ENCODE measurements at regions not wholly inside any gene's neighbourhood (a gene's known extent, or its start where the extent isn't known, plus 50 kb on each side); places are given as distances from the start of the nearest gene placed in this dataset.

- no peak for DNase-seq (ENCODE audit: extremely low read depth, low read depth)
- TF ChIP-seq, protein P1, sequence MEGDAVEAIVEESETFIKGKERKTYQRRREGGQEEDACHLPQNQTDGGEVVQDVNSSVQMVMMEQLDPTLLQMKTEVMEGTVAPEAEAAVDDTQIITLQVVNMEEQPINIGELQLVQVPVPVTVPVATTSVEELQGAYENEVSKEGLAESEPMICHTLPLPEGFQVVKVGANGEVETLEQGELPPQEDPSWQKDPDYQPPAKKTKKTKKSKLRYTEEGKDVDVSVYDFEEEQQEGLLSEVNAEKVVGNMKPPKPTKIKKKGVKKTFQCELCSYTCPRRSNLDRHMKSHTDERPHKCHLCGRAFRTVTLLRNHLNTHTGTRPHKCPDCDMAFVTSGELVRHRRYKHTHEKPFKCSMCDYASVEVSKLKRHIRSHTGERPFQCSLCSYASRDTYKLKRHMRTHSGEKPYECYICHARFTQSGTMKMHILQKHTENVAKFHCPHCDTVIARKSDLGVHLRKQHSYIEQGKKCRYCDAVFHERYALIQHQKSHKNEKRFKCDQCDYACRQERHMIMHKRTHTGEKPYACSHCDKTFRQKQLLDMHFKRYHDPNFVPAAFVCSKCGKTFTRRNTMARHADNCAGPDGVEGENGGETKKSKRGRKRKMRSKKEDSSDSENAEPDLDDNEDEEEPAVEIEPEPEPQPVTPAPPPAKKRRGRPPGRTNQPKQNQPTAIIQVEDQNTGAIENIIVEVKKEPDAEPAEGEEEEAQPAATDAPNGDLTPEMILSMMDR (IDR thresholded peaks at IDR 0.05; ENCODE audit: low read depth, low read length, missing control alignments): no peak
- H3K4me3 ChIP-seq (replicated peaks; ENCODE audit: low read depth, low read length): no peak overlapping the region
These were observed 109.2 kb upstream of the AGAP1 start for GRCh38 chr2:235384624-235385023.

GRCh38 chr2:235389626-235390025, 104.2 kb upstream of the AGAP1 start:
- TF ChIP-seq, protein P1 (IDR thresholded peaks at IDR 0.05; ENCODE audit: low read depth, low read length, missing control alignments): no peak
- H3K4me3 ChIP-seq (replicated peaks; ENCODE audit: low read depth, low read length): no peak overlapping the region
- DNase-seq (ENCODE audit: extremely low read depth, low read depth): no peak

DNA sequence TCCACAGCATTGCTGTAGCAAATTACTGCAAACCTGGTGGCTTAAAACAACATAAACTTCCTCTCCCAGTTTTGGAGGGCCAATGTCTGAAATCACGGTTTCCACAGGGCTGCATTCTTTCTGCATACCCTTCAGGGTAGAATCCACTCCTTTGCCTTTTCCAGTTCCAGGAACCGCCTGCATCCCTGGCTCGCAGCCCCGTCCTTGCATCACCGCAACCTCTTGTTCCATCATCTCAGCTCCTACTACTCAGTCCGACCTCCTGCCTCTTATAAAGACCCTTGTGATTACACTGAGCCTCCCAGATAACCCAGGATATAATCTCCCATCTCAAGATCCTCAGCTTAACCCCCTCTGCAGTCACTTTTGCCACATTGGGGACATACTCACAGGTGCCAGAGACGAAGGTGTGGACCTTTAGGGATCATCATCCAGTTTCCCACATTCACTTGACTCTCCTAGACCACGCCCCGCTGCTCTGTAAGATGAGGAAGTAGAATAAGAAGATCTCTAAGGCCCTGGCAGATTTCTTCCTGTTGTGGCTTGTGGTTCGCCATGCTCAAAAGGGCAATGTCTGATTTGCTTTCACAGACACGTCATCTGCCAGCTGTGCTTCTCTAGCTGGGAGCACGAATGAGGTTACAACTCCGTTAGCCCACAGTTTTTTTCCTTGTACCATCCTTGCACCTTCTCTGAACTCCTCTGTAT, 103.6 kb upstream of the AGAP1 start:
- TF ChIP-seq, protein P1 (IDR thresholded peaks at IDR 0.05; ENCODE audit: low read depth, low read length, missing control alignments): no peak
- no peak overlapping the region for H3K4me3 ChIP-seq (replicated peaks; ENCODE audit: low read depth, low read length)
- DNase-seq (ENCODE audit: extremely low read depth, low read depth): no peak

DNA sequence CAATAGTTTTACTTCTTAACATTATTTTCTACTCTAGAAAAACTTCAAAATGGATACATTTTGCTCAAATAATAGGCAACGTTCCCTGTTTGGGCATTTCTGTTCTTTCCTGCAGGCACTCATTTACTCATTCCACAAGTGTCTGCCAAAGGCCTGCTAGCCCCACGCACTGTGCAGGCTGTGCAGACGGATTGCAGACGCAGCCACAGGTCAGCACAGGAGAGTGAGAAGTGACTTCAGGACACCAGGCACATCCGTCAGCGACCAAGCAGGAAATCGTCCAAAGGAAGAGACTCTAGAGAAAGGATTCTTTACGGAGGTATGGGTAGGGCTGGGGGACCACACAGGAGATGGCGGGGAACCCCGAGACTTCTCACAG, 103.0 kb upstream of the AGAP1 start:
- no peak for DNase-seq (ENCODE audit: extremely low read depth, low read depth)
- TF ChIP-seq, protein P1 (IDR thresholded peaks at IDR 0.05; ENCODE audit: low read depth, low read length, missing control alignments): no peak
- no peak overlapping the region for H3K4me3 ChIP-seq (replicated peaks; ENCODE audit: low read depth, low read length)

DNA sequence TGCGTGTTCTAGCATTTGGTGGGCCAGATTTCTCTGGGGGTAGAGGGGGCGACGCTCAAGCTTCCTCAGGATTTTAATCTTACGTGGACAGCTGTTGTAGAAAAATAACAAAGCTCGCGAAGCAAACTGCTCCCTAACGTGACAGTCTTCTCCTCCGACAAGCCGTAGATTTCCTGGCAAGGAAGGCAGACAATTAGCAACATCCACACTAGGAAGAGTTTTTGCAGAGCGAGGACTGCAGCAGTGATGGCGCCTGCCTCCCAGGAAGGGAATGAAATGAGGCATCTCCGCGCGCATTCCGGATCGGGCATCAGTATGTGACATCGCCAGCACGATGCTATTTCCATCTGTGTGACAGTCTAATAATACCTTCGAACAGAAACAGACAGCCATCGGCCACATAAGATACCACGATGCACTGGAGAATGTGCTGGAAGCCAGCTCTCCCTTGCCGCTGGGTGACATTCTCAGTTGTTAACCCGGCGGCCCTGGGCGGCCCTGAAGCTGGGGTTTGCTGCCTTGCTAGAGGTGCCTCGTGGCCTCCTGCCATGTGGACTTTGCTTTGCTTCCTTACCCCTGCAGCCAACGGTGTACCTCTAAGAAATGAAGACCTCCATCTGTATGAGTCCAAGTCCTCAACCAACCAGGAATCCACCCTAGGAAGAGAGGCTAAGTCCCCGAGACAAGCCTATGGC, 101.8 kb upstream of the AGAP1 start:
- DNase-seq (ENCODE audit: extremely low read depth, low read depth): no peak
- no peak overlapping the region for H3K4me3 ChIP-seq (replicated peaks; ENCODE audit: low read depth, low read length)
- TF ChIP-seq, protein P1 (IDR thresholded peaks at IDR 0.05; ENCODE audit: low read depth, low read length, missing control alignments): no peak

GRCh38 chr2:235394278-235394828, 99.5 kb upstream of the AGAP1 start:
- TF ChIP-seq, protein P1 (IDR thresholded peaks at IDR 0.05; ENCODE audit: low read depth, low read length, missing control alignments): no peak
- DNase-seq (ENCODE audit: extremely low read depth, low read depth): peak; percentile 27
- H3K4me3 ChIP-seq (replicated peaks; ENCODE audit: low read depth, low read length): no peak overlapping the region

All from HFF-Myc (cell line).